ENCODE measurements at regions not wholly inside any gene's neighbourhood (a gene's known extent, or its start where the extent isn't known, plus 50 kb on each side); places are given as distances from the start of the nearest gene placed in this dataset.
"Not testable (repeated sequence)": the region's sequence is repeated elsewhere in the genome, so short reads cannot be mapped to it uniquely, and the experiment has no call there.

DNA sequence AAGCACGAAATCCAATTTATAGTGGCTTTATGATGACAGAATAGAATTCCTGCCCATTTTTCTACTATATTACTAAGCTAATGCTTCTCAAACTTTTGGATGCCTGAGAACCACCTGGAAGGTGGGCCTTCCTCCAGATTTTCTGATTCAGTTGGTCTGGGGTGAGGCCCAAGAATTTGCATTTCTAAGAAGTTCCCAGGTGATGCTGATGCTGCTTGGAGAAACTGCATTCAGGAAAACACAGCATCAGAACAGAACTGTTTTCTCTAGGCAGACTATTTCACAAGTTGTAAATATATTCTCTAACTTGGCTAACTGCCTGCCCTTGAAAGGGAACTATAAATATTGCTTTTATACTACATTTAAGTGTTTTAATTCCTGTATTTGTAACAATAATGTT is 644.9 kb upstream of the DPPA4 start:
- no peak for DNase-seq (ENCODE audit: low read depth in 1 of 2, low spot score in 1 of 2)

DNA sequence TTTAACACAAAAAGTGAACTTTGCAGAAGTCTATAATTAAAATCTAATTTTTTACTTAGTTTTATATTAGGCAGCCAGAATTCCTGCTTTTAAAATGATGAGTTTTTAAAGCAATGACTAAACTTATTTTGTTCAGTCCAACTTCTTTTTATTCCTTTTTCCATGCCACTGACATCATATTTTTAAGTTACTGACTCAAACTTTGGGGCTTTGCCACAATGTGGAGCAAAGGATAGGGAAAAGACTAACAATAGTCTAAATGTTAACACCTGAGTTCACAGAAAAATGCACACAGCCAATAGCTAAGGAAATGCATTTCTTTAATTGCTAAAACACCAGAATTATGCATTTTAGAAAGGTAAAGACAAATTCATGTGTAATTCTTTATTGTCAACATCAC is 647.6 kb upstream of the DPPA4 start:
- DNase-seq (ENCODE audit: low read depth in 1 of 2, low spot score in 1 of 2): no peak

DNA sequence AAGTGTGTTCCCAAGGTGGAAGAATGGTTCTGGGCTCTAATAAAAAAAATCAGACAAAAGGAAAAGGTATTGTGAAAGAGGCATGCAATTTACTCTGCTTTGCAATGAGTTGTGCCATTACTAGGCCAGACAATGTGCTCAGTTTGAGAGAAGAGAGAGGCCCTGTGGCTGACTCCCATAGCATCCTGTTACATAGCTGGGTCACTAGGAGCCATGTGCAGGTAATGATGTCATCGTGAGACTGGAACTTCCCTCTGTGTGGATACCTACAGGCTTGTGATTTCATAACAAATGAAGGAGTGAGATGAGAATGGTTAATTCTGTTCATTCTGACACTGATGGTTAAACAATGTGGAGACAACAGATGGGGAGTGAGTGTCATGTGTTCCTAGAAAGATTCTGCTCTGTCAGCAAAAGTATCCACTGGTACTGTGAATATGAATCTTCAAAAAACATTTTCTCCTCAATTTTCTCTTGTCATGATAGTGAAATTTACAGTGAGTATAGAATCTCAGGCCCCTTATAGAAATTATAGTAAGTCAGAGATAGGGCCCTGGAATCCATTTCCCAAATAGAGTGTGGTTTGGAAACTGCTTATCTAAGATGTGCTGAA is 648.7 kb upstream of the DPPA4 start:
- no peak for DNase-seq (ENCODE audit: low read depth in 1 of 2, low spot score in 1 of 2)

DNA sequence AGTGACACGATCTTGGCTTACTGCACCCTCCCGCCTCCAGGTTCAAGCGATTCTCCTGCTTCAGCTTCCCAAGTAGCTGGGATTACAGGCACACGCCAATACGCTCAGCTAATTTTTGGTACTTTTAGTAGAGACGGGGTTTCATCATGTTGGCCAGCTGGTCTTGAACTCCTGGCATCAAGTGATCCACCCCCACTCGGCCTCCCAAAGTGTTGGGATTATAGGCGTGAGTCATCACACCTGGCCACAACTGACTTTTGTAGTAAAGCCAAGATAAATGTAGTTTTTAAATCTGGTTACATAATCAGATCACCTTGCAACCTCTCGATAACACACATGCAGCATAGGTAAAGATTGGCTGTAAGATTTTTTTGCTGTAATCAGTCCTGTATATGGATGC is 657.5 kb upstream of the DPPA4 start:
- no peak for DNase-seq (ENCODE audit: low read depth in 1 of 2, low spot score in 1 of 2)

DNA sequence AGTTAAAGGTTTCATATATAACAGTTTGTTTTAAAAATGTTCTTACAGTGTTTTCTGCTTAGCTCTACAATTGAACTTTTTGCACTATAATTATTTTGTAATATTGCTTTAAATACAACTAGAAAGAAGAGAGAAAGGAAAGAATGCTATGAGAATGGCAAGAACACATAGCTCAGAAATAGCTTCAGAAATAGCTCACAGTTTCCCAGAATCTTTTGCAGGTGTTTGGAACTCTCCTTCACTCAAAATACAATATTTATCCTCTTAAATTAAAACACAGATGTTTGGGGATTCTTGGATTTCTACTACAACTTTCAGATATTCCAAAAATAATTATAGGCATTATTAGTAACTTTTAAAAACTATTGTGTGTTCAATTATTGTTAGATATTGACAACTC is 658.0 kb upstream of the DPPA4 start:
- no peak for DNase-seq (ENCODE audit: low read depth in 1 of 2, low spot score in 1 of 2)

DNA sequence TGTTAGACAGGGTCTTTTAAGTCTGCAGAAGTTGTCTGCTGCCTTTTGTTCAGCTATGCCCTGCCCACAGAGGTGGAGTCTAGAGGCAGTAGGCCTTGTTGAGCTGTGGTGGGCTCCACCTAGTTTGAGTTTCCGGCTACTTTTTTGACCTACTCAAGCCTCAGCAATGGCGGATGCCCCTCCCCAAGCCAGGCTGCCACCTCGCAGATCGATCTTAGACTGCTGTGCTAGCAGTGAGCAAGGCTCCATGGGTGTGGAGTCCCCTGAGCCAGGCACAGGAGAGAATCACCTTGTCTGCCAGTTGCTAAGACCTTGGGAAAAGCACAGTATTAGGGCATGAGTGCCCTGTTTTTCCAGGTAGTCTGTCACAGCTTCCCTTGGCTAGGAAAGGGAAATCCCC is 664.6 kb upstream of the DPPA4 start:
- not testable (repeated sequence) for DNase-seq (ENCODE audit: low read depth in 1 of 2, low spot score in 1 of 2)

DNA sequence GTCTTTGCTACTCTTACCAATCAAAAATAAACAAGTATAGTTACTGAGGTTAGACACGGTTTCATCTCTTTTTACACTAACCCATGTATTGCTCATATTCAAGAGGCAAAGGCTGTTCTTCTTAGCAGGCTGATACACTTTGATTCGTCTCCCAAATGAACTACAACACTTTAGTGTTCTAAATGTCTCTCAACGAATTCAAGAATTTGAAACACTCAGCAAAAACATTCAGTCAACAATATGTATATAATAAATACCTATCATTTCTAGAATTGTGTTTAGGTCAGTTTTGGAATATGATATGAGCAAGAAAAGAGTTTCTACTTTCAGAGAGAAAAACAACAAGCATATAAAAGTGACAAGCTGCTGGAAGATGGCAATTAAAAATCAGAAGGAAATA is 669.6 kb upstream of the DPPA4 start:
- no peak for DNase-seq (ENCODE audit: low read depth in 1 of 2, low spot score in 1 of 2)

DNA sequence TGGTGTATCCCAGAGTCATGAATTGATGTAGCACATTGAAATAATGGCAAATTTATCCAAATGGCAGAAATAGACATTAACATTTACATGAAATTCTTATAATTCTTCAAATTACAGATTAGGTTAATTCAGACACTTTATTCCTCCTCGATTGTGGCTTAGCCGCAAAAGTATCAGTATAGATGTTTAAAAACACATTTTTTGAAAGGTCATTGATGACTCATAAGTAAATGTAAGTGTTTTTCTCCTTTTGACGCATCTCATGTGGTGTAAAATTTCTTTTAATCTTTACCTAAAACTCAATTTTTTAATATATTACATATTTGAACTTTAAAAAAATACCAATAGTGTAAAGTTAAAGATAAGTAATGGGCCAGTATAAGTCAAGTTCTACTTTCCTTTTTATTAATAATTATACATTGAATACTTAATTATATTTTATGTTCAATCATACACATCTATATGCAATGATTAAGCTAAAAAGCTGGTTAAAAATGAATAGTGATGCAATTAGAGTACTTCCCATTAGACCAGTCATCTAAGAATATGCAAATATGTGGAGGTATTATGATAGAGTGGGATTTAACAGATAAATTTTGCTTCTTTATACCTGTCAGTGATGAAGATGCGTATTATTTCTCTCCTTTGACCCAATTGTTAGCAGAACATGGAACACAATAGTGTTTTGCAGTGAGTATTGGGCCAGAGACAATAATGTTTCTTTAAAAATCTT is 678.1 kb upstream of the DPPA4 start:
- DNase-seq (ENCODE audit: low read depth in 1 of 2, low spot score in 1 of 2): no peak

DNA sequence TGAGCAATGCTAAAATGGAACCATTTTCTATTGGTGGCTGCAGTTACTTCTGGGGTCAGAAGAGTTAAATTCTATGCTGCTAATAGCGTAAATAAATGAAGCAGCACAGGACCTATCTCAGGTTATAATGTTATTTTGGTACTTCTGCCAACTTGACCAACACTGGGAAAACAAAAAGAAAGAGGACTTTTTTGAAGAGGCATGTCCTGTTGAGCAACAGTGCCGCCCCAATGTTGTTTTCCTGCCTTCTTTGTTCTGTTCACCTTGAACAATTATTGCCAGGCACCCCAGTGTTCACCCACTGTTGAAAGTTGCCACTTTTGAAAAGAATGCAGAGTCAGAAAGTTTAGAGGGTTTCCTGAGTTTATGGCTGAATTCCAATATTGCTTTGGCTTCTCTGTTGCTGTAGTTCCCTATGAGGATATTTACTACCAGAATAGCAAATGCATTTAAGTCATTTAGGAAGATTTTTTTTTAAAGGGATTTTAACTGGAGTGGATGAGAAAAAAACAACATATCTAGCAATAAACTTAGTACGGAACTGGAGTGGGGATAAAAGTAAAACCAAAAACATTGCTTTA is 679.0 kb upstream of the DPPA4 start:
- no peak for DNase-seq (ENCODE audit: low read depth in 1 of 2, low spot score in 1 of 2)

DNA sequence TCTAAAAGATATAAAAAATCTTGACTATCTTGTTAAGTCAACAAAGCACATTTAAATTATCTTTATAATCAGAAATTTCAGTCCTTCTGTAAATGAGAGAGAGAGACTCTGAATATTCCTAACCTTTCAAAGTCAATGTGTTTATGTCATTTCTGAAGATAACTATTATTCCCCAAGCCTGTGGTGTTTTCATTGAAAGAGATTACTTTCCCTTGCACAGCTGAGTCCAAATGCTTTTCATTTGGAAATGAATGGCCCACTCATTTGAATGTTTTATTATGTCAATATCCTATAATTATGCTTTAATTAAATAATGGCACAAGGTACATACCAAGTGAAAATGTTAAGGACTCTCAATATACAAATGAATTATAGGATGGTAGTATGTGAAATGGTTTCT is 680.0 kb upstream of the DPPA4 start:
- DNase-seq (ENCODE audit: low read depth in 1 of 2, low spot score in 1 of 2): no peak

DNA sequence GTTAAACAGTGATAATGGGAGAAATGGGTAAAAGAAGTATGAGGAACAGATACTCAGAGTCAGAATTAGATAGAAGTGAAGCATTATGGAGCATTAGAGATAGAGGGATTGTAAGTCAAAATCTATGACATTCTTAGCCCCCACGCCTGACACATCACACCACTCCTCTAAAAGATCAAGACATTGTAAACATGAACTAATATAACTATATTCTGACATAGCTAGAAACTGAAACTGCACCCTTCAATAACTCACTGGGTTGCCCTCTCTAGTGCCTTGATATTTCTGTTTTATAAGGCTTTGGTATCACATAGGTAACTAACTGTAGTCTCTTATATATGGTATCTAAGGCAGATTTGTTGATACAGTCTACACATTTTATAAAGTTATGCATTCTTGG is 684.3 kb upstream of the DPPA4 start:
- no peak for DNase-seq (ENCODE audit: low read depth in 1 of 2, low spot score in 1 of 2)

DNA sequence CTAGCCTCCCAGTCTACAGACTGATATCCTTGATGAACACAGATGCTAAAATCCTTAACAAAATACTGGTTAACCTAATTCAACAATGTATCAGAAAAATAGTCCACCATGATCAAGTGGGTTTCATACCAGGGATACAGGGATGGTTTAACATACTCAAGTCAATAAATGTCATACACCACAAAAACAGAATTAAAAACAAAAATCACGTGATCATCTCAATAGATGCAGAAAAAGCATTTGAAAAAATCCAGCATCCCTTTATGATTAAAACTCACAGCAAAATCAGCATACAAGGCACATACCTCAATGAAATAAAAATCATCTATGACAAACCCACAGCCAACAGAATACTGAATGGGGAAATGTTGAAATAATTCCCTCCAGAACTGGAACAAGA is 685.7 kb upstream of the DPPA4 start:
- not testable (repeated sequence) for DNase-seq (ENCODE audit: low read depth in 1 of 2, low spot score in 1 of 2)

DNA sequence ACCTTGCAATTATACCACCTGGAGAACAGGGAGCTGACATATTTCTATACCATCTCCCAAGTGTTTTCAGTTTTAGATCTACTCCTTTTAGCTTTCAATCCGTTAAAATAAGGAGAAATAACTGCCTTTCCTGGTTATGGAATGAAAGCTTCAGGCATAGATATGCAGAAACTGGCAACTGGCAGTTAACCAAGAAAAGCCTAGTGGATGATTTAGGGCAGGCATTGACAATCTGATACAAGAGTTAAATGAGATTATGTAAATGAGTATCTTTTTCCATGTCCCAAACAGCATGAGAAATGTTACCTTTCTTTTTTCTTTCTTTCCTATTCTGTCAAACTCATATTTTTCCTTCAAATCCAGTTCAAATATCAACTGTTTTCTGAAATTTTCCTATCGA is 689.1 kb upstream of the DPPA4 start:
- DNase-seq (ENCODE audit: low read depth in 1 of 2, low spot score in 1 of 2): no peak

DNA sequence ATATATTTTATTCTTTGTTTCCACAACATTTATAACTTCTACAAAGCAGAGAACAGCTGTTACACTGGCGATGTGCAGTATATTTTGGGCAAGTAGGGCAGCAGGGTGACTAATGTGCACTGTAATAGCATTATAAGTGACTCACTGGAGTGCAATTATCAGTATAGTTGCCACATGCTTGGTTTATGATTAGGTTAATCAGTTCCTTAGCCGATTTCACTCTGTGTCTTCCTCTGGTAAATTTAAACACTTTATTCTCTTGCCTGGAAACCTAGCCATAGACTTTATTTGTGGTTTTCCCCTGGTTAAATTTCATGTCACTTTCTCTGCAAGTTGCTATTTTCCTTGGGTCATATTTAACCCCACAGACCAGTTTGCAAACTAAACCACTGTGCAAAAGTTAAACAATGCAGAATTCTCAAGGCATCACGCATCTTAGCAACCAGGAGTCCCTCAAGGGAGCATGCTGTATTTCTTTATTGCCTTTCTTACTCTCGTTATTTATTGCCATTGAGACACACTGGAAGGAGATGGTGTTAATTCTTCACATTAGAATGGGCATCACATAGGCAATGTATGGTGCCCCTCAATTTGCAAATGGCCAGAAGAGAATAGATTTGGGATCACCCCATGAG is 690.2 kb upstream of the DPPA4 start:
- DNase-seq (ENCODE audit: low read depth in 1 of 2, low spot score in 1 of 2): no peak

DNA sequence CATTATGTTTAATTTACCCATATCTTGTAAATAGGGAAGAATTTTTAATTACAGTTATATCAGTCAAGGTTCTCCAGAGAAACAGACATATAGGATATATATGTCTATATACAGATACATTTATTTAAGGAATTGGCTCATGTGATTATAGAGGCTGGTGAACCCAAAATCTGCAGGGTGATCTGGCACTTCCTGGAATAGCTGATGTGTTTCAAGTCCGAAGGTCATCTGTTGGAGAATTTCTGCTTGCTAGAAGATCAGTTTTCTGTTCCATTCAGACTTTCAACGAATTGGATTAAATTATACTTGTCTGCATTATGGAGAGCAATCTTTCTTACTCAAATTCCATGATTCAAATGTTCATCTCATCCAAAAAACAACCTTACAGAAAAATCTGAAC is 694.6 kb upstream of the DPPA4 start:
- DNase-seq (ENCODE audit: low read depth in 1 of 2, low spot score in 1 of 2): no peak

DNA sequence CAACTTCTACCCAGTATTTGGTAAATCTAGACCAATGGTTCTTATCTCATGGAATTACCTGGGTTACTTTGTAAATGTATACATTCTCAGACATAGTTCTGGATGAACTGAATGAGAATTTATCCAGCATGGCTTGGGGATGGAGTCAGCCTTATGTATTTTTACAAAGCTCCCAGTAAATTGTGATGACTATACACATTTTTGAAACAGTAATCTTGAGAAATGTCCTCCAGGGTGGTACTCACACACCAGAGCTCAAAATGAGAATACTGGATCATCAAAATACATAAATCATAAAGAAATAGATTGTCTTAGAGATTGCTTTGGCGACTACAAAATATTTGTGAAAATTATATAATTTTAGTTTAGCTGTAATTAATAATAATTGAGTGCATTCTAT is 722.1 kb upstream of the DPPA4 start:
- no peak for DNase-seq (ENCODE audit: low read depth in 1 of 2, low spot score in 1 of 2)

DNA sequence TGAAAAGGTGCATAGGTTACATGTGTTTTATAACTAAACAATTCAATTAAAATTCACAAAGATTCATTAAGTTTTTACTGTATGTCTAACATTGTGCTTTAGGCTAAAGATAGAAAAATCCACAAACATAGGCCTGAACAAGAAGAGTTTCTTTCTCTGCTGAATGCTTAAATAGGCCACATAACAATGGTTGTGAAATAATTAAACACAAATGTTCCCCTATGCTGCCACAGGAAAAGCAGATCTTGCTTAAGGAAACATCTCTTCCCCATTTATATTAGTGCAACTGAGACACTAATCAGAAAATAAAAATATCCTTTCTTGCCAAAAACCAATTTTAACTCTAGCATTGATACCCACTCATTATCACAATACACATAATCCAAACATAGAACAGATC is 725.4 kb upstream of the DPPA4 start:
- no peak for DNase-seq (ENCODE audit: low read depth in 1 of 2, low spot score in 1 of 2)

DNA sequence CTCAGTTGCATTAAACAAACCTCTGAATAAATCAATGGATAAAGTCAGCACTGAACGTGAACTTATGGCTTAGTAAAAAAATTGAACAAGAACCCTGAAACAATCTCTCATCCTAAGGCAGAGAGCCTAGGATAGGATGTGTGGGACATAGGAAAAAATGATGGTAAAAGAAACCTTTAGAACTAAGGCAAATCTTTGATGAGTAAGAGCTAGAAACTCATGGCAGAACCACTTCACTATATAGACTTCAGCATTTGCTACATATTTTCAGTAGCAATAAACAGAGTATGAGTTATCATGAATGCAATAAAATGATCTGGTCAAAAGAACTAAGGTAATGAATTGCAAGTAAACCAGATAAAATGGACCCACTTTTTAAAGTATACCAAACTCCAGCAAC is 725.8 kb upstream of the DPPA4 start:
- DNase-seq (ENCODE audit: low read depth in 1 of 2, low spot score in 1 of 2): no peak

DNA sequence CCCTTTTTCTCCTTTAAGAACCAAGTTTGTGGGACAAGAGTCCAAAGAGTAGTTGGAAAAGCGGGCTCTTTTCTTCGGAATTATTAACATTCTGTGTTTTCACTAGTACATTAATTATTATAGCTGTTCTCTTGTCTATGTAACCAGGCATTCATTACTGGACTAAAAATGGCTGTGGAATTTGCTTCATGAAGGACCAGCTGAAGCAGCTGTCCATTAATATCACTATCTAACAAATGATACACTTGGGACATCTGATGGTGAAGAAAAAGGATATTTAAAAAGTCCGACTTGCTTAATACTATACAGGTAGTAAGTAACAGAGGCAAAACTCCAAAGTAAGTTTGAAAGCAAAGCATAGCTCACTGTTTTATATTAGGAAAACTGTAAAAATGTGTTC is 728.9 kb upstream of the DPPA4 start:
- DNase-seq (ENCODE audit: low read depth in 1 of 2, low spot score in 1 of 2): no peak

DNA sequence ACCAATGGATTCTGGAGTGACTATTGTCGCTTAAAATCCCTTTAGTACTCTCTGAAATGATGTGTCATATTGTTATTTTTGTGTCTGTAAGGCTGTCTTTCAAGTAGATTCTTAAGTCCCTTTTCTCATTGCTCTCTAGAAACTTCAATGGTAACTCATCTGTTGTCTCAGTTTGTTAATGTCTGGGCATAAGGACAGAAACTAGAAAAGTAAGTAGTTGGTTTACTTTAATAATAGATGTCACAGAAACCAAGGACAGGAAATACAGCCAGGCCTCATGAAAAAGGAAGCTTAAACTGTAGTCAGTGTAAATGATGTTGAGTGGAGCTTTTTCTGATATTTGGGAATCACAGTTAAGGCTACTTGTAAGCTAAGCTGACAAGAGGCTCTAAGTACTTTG is 730.2 kb upstream of the DPPA4 start:
- DNase-seq (ENCODE audit: low read depth in 1 of 2, low spot score in 1 of 2): no peak

DNA sequence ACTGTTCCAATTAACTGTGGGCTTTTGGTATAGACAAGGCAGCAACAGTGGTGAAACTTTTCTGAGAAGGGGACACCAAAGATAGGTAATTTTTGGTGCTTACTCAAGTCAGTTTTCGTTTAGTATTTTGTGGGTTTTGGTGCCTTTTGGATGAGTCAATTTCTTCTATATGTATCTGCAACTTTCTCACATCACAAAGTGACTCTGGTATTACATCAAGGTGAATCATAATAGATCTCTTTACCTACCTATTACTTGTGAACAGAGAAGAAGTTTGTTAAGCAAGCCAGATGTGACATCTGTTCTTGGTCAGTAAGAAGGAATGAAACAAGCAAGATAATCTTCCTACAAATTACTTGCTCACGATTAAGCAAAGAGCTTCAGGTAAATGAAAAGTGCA is 732.4 kb upstream of the DPPA4 start:
- DNase-seq (ENCODE audit: low read depth in 1 of 2, low spot score in 1 of 2): no peak

DNA sequence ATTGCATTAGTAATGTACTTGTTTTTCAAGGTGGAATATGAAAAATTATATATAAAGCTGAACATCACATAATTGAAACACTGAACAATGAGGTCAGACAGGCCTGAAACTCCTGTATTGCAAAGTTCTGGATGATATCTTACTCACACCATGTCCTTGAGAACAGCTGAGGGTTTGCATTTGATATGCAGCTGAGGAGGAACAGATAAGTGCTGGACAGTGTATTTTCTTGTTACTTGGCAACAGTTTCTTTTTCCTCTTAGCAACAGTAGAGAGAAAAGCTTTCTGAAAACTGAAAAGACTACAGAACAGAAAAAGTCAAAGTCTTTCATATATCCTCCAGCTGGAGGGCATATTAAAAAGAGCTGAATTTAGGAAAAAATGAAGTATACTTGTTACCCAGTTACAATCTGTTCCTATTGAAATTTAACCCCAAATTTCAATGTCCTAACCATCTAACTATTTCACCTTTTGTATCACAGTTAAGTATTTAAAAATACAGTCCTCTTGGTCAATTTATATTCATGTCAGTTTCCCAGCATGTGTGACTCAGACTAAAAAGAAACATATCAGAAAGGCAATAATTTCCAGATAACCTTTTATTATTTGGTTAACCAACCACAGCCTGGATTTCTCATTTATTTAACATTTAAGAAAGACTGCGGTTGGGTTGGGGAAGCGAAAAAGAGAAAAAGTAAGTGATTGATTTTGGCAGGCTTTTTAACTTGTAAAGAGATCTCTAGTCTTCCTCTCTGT is 733.0 kb upstream of the DPPA4 start:
- no peak for DNase-seq (ENCODE audit: low read depth in 1 of 2, low spot score in 1 of 2)

Measured in activated CD4-positive, alpha-beta T cell treated with anti-CD3 and anti-CD28 coated beads, Interleukin-2, amount 50 U/mL, for 24 hours (primary cell).